ENCODE measurements at regions not wholly inside any gene's neighbourhood (a gene's known extent, or its start where the extent isn't known, plus 50 kb on each side); places are given as distances from the start of the nearest gene placed in this dataset.

DNA sequence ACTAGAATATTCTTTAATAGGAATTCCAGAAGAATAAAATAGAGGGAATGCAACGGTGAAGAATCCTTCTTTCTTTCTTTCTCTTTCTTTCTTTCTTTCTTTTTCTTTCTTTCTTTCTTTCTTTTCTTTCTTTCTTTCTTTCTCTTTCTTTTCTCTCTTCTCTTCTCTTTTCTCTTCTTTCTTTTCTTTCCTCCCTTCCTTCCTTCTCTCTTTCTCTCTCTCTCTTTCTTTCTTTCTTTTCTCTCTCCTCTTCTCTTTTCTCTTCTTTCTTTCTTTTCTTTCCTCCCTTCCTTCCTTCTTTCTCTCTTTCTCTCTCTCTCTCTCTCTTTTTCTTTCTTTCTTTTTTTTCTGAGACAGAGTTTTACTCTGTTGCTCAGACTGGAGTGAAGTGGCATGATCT, 160.8 kb upstream of the PRICKLE1 start:
- TF ChIP-seq EZH2 (IDR thresholded peaks at IDR 0.05) (no peak), POLR2AphosphoS5 (IDR thresholded peaks at IDR 0.05; ENCODE audit: borderline replicate concordance, low read depth, low read length) (no peak), FOXP2 (optimal IDR thresholded peaks at IDR 0.05; ENCODE audit: control extremely low read depth, extremely low read length, insufficient read depth) (no peak)

All from SK-N-MC (cell line).